K562 (cell line): ENCODE measurements at regions not wholly inside any gene's neighbourhood (a gene's known extent, or its start where the extent isn't known, plus 50 kb on each side); places are given as distances from the start of the nearest gene placed in this dataset.
A peak's percentile ranks its signal among the peaks of the same experiment; 100 is the strongest.
"Not testable (repeated sequence)": the region's sequence is repeated elsewhere in the genome, so short reads cannot be mapped to it uniquely, and the experiment has no call there.

Experiments used
- ATAC-seq: fragments of 200-7000 bp; cut with Tn5 transposase; 3 replicates; pipeline ENCODE4 v1.9.1; 2020; ENCODE audit warnings: moderate library complexity
- BruUV-seq: library from RNA; stranded (reverse); fragments of 400-500 nt; replicated peaks from 2 replicates; lab custom pipeline; 2021; lab: Mats Ljungman, UMichigan
- CTCF ChIA-PET: fragments of 300-600 bp; formaldehyde crosslinking; extraction: SDS; loops from one replicate; lab custom pipeline; 2021; ENCODE audit warnings: low intra/inter-chr PET ratio; lab: Yijun Ruan, JAX
- POLR2A ChIA-PET: fragments of 300-600, 350-650 bp; sonication (Branson Sonifier 250); formaldehyde crosslinking; extraction: SDS; loops from one replicate; lab custom pipeline; 2021; ENCODE audit warnings: antibody characterized with exemption, inconsistent platforms; lab: Yijun Ruan, JAX
- DNase-seq, 4 experiments: peaks; one replicate each; pipeline versions ENCODE4 v3.0.0 to v3.0.0-alpha.2; 2011 to 2018; ENCODE audit warnings: low spot score in 3 of 4, mixed read lengths in 3 of 4; ENCODE audit errors: extremely low read depth in 1 of 4
- FAIRE-seq: peaks from 2 replicates; lab custom pipeline; 2011; peaks lifted over from hg19 to GRCh38; lab: Jason Lieb, UNC
- H2AFZ ChIP-seq: 2 replicates; pipeline ENCODE4 v1.6.0; 2011; ENCODE audit warnings: low read depth, low read length, control low read depth, inconsistent platforms
- H3K27ac ChIP-seq: fragments of 200-600 bp; 3 replicates; pipeline ENCODE4 v1.8.0; 2011; ENCODE audit warnings: low read depth, mild to moderate bottlenecking, control low read depth, inconsistent platforms, low read length, moderate library complexity, mixed read lengths; ENCODE audit errors: extremely low read depth
- H3K27me3 ChIP-seq, 2 experiments: fragments of 300-600 bp in 1 of 2; 2 replicates in 1 of 2; 3 replicates in 1 of 2; pipeline versions ENCODE4 v1.6.0 to v1.8.0; 2011; ENCODE audit warnings: inconsistent platforms in 2 of 2, low read length in 2 of 2, mild to moderate bottlenecking in 1 of 2, mixed read lengths in 1 of 2, moderate library complexity in 1 of 2; ENCODE audit not compliant: control insufficient read depth in 2 of 2, insufficient read depth in 2 of 2
- H3K36me3 ChIP-seq: fragments of 300-600 bp; 3 replicates; pipeline ENCODE4 v1.8.0; 2011; ENCODE audit warnings: mild to moderate bottlenecking, low read length, inconsistent platforms; ENCODE audit not compliant: control insufficient read depth, insufficient read depth
- H3K4me1 ChIP-seq, 2 experiments: fragments of 200-600 bp in 1 of 2; replicated peaks in 1 of 2; 2 replicates in 1 of 2; 3 replicates in 1 of 2; pipeline versions ENCODE4 v1.5.1 to v1.8.0; 2011; ENCODE audit warnings: inconsistent platforms in 2 of 2, low read length in 2 of 2, mild to moderate bottlenecking in 1 of 2, mixed read lengths in 1 of 2, moderate library complexity in 1 of 2; ENCODE audit not compliant: control insufficient read depth in 2 of 2, insufficient read depth in 2 of 2
- H3K4me2 ChIP-seq: 2 replicates; pipeline ENCODE4 v1.6.1; 2011; ENCODE audit warnings: low read length, control low read depth, inconsistent platforms, mixed read lengths; ENCODE audit not compliant: insufficient read depth
- H3K4me3 ChIP-seq: fragments of 200-600 bp; sonication (generic), shearing (Covaris generic); 2 replicates; pipeline ENCODE4 v1.5.1; 2016; ENCODE audit warnings: control low read depth, inconsistent platforms
- H3K79me2 ChIP-seq: fragments of 200-600 bp; 3 replicates; pipeline ENCODE4 v1.8.0; 2011; ENCODE audit warnings: low read length, inconsistent platforms; ENCODE audit not compliant: control insufficient read depth, insufficient read depth
- H3K9ac ChIP-seq, 2 experiments: 2 replicates each; pipeline versions ENCODE4 v1.6.0 to v1.6.1; 2011; ENCODE audit warnings: low read depth in 2 of 2, low read length in 2 of 2, control low read depth in 1 of 2, inconsistent platforms in 1 of 2, mild to moderate bottlenecking in 1 of 2, mixed read lengths in 1 of 2; ENCODE audit not compliant: insufficient read depth in 1 of 2
- H3K9me1 ChIP-seq: one replicate; pipeline ENCODE4 v1.6.0; 2011; ENCODE audit warnings: inconsistent platforms, mild to moderate bottlenecking, low read length, moderate library complexity; ENCODE audit not compliant: control insufficient read depth, insufficient read depth
- H3K9me3 ChIP-seq: replicated peaks from 2 replicates; pipeline ENCODE4 v1.5.1; 2011; ENCODE audit warnings: low read depth, low read length, inconsistent platforms; ENCODE audit not compliant: control insufficient read depth, insufficient read depth
- H4K20me1 ChIP-seq: replicated peaks from 2 replicates; pipeline ENCODE4 v1.6.1; 2011; ENCODE audit warnings: low read length, inconsistent platforms, mixed read lengths; ENCODE audit not compliant: control insufficient read depth, insufficient read depth
- ATF3 ChIP-seq, 2 experiments: fragments of 450-650 bp in 1 of 2; sonication (generic) in 1 of 2; formaldehyde crosslinking in 1 of 2; IDR thresholded peaks in 1 of 2; conservative IDR thresholded peaks in 1 of 2; 2 replicates each; pipeline versions ENCODE4 v1.6.1 to v1.8.1; 2016 to 2023; ENCODE audit warnings: mild to moderate bottlenecking in 2 of 2, moderate library complexity in 2 of 2, inconsistent platforms in 1 of 2, missing genetic modification reagents in 1 of 2
- FOSL1 ChIP-seq: fragments of 200-800 bp; sonication (Bioruptor generic); conservative IDR thresholded peaks from 2 replicates; pipeline ENCODE4 v1.6.1; 2016; ENCODE audit warnings: missing genetic modification characterization, missing compliant biosample characterization
- WGBS: fragments of 100-300 bp; shearing (Covaris generic); methylation state at CpG from one replicate; pipeline ENCODE4 v1.1.6; 2016; ENCODE audit warnings: low coverage, mixed read lengths; ENCODE audit not compliant: insufficient coverage; ENCODE audit errors: missing lambda C conversion rate; 5-methylcytosine and 5-hydroxymethylcytosine counted together
- in situ Hi-C: fragments of 300-500 bp; cut with MboI; formaldehyde crosslinking; loops from 4 replicates; pipeline ENCODE4 v1.15.0; 2018; ENCODE audit warnings: inconsistent platforms, mixed read lengths
- intact Hi-C: fragments of 100-400 bp; cut with micrococcal nuclease; formaldehyde crosslinking; loops from 2 replicates; pipeline ENCODE4 v1.14.2; 2022

- peak; percentile 33; the same call in 1 of the 2 replicates for TF ChIP-seq ATF3 (IDR thresholded peaks at IDR 0.05)
- TF ChIP-seq ATF3 (CRISPR knock-in tag; conservative IDR thresholded peaks at IDR 0.05) = not testable (repeated sequence)
- TF ChIP-seq FOSL1 (tag) = peak; percentile 27; the same call in 1 of the 2 replicates
These were observed 378.5 kb upstream of the FRG2C start for GRCh38 chr3:75285531-75286148.

GRCh38 chr3:75288972-75289574 is 375.1 kb upstream of the FRG2C start:
- H3K9ac ChIP-seq, H3K27ac ChIP-seq, H3K4me3 ChIP-seq, in situ Hi-C loops, H2AFZ ChIP-seq, H3K9me1 ChIP-seq, intact Hi-C loops, BruUV-seq, DNase-seq, H3K79me2 ChIP-seq, H3K9me3 ChIP-seq, ATAC-seq, H3K27me3 ChIP-seq, H3K36me3 ChIP-seq, CTCF ChIA-PET, H4K20me1 ChIP-seq, H3K4me2 ChIP-seq, FAIRE-seq, H3K4me1 ChIP-seq: not testable (repeated sequence)
- POLR2A ChIA-PET = interaction anchor here (0.6 kb wide), 1 partner anchor 127 kb away, joined by 4 read pairs; no protein-coding TSS in a partner anchor
- 0% methylated on average over 1 of the region's 40 CpGs for WGBS

More at GRCh38 chr3:75285531-75286148, 378.5 kb upstream of the FRG2C start:
- H3K36me3 ChIP-seq, FAIRE-seq, intact Hi-C loops, H3K27me3 ChIP-seq, H3K4me3 ChIP-seq, H3K79me2 ChIP-seq, in situ Hi-C loops, H3K9me1 ChIP-seq, POLR2A ChIA-PET, DNase-seq, H4K20me1 ChIP-seq, H3K27ac ChIP-seq, H3K9ac ChIP-seq, CTCF ChIA-PET, H3K4me1 ChIP-seq, ATAC-seq, H3K4me2 ChIP-seq, H3K9me3 ChIP-seq, BruUV-seq, H2AFZ ChIP-seq: not testable (repeated sequence)
- 0% methylated on average over 3 of the region's 3 CpGs for WGBS
